Effector CD4-positive, alpha-beta T cell (primary cell): ENCODE measurements at regions not wholly inside any gene's neighbourhood (a gene's known extent, or its start where the extent isn't known, plus 50 kb on each side); places are given as distances from the start of the nearest gene placed in this dataset.
"Not testable (repeated sequence)": the region's sequence is repeated elsewhere in the genome, so short reads cannot be mapped to it uniquely, and the experiment has no call there.

Experiments used
- DNase-seq: peaks from one replicate; pipeline ENCODE4 v3.0.0-alpha.2; 2020

DNA sequence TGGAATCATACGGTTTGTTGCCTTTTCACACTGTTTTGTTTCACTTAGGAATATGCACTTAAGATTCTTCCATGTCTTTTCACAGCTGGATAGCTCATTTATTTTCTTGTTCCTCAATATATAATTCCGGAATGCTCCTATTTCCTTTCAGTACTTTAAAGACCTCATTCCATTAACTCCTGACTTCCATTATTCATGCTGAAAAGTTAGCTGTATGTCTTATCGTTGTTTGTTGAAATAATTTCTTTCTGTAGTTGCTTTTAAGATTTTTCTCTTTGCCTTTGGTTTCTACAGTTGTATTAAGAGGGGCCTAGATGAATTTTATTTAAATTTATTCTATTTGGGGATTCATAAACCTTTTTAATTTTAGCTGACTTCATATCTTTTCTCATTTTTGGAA, 122.2 kb downstream of the ANXA2 start:
- DNase-seq: no peak

DNA sequence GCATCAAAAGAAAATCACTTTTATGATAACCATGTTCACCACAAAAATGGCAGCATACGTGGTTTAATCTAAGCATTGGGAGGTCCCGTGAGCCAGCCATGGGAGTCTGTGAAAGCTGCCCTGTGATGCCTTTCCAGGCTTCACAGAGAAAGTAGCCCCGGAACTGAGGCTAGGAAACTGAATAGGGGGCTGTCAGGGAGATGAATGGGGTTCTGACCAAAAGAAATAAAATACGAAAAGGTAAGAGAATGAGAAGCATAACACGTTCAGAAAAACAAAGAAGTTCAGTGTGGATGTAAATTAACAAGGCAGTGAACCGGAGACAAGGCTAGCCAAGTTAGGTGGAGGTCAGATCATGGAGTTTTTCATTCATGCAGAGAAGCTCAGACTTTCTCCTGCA, 118.9 kb downstream of the ANXA2 start:
- no peak for DNase-seq

GRCh38 chr15:60280259-60280658, 117.5 kb downstream of the ANXA2 start:
- no peak for DNase-seq

GRCh38 chr15:60283936-60284335, 113.8 kb downstream of the ANXA2 start:
- no peak for DNase-seq

GRCh38 chr15:60295901-60296300, 101.9 kb downstream of the ANXA2 start:
- not testable (repeated sequence) for DNase-seq

- DNase-seq: no peak
These were observed 100.7 kb downstream of the ANXA2 start for GRCh38 chr15:60297047-60297446.
